HepG2 (cell line): ENCODE measurements at regions not wholly inside any gene's neighbourhood (a gene's known extent, or its start where the extent isn't known, plus 50 kb on each side); places are given as distances from the start of the nearest gene placed in this dataset.
A peak's percentile ranks its signal among the peaks of the same experiment; 100 is the strongest.

Experiments
- ATAC-seq: fragments of 200-7000 bp; cut with Tn5 transposase; 3 replicates; pipeline ENCODE4 v1.9.1; 2020; ENCODE audit warnings: mild to moderate bottlenecking, moderate library complexity
- BruUV-seq: library from RNA; stranded (reverse); fragments of 400-500 nt; replicated peaks from 2 replicates; lab custom pipeline; 2021; lab: Mats Ljungman, UMichigan
- CTCF ChIA-PET: fragments of 300-600 bp; formaldehyde crosslinking; extraction: SDS; loops from one replicate; lab custom pipeline; 2021; ENCODE audit warnings: low total read pairs, inconsistent platforms, low intra/inter-chr PET ratio; lab: Yijun Ruan, JAX
- POLR2A ChIA-PET: fragments of 350-600 bp; sonication (Branson Sonifier 250); formaldehyde crosslinking; loops from one replicate; lab custom pipeline; 2020; ENCODE audit warnings: antibody characterized with exemption, inconsistent platforms; lab: Yijun Ruan, JAX
- DNase-seq: peaks from one replicate; pipeline ENCODE4 v3.0.0-alpha.2; 2015; ENCODE audit warnings: low spot score
- FAIRE-seq: peaks from 3 replicates; lab custom pipeline; 2011; peaks lifted over from hg19 to GRCh38; lab: Jason Lieb, UNC
- H2AFZ ChIP-seq: one replicate; pipeline ENCODE4 v1.6.1; 2011; ENCODE audit warnings: low read length, inconsistent platforms
- H3K27ac ChIP-seq: fragments of 300-600 bp; 3 replicates; pipeline ENCODE4 v1.8.0; 2011; ENCODE audit warnings: mixed run types, mild to moderate bottlenecking, mixed read lengths, low read length, inconsistent platforms; ENCODE audit not compliant: insufficient read depth; ENCODE audit errors: extremely low read length
- H3K27me3 ChIP-seq, 2 experiments: fragments of 200-600 bp in 1 of 2; 2 replicates in 1 of 2; 3 replicates in 1 of 2; pipeline versions ENCODE4 v1.6.0 to v1.8.0; 2011; ENCODE audit warnings: low read length in 2 of 2, mild to moderate bottlenecking in 2 of 2, moderate library complexity in 2 of 2, inconsistent platforms in 1 of 2; ENCODE audit not compliant: insufficient read depth in 2 of 2, control insufficient read depth in 1 of 2
- H3K36me3 ChIP-seq, 2 experiments: fragments of 200-600 bp in 1 of 2; replicated peaks in 1 of 2; 2 replicates in 1 of 2; 3 replicates in 1 of 2; pipeline versions ENCODE4 v1.5.1 to v1.8.0; 2011; ENCODE audit warnings: low read length in 2 of 2, inconsistent platforms in 1 of 2; ENCODE audit not compliant: insufficient read depth in 2 of 2, control insufficient read depth in 1 of 2
- H3K4me1 ChIP-seq: 2 replicates; pipeline ENCODE4 v1.5.1; 2012; ENCODE audit warnings: low read length, inconsistent platforms; ENCODE audit not compliant: insufficient read depth
- H3K4me2 ChIP-seq: 2 replicates; pipeline ENCODE4 v1.6.0; 2011; ENCODE audit warnings: low read depth, low read length, inconsistent platforms
- H3K4me3 ChIP-seq, 3 experiments: fragments of 200-600 bp in 1 of 3; sonication (generic), shearing (Covaris generic) in 1 of 3; replicated peaks in 1 of 3; 2 replicates each; pipeline ENCODE4 v1.5.1; 2011 to 2016; ENCODE audit warnings: low read length in 3 of 3, inconsistent platforms in 2 of 3, low read depth in 2 of 3, mild to moderate bottlenecking in 2 of 3, control low read depth in 1 of 3, mixed read lengths in 1 of 3; ENCODE audit not compliant: insufficient read depth in 1 of 3
- H3K79me2 ChIP-seq: one replicate; pipeline ENCODE4 v1.6.1; 2011; ENCODE audit warnings: low read length, inconsistent platforms; ENCODE audit not compliant: insufficient read depth
- H3K9ac ChIP-seq: 2 replicates; pipeline ENCODE4 v1.6.0; 2011; ENCODE audit warnings: mild to moderate bottlenecking, low read depth, low read length, inconsistent platforms; ENCODE audit not compliant: insufficient read depth
- H3K9me3 ChIP-seq: 2 replicates; pipeline ENCODE4 v1.5.1; 2012; ENCODE audit warnings: mild to moderate bottlenecking, low read length
- H4K20me1 ChIP-seq: 2 replicates; pipeline ENCODE4 v1.6.0; 2011; ENCODE audit warnings: inconsistent platforms, mild to moderate bottlenecking, low read length, moderate library complexity; ENCODE audit not compliant: insufficient read depth
- ARHGAP35 ChIP-seq: sonication (generic); formaldehyde crosslinking; IDR thresholded peaks from 2 replicates; pipeline ENCODE4 v1.9.0; 2022; ENCODE audit warnings: mild to moderate bottlenecking, inconsistent platforms, moderate library complexity, missing genetic modification reagents, borderline replicate concordance
- ATF7 ChIP-seq, 2 experiments: fragments of 450-650 bp in 1 of 2; sonication (generic) in 1 of 2; formaldehyde crosslinking in 1 of 2; IDR thresholded peaks; 2 replicates each; pipeline versions ENCODE4 v1.4.0 to v1.6.1; 2016 to 2020; ENCODE audit warnings: antibody characterized with exemption in 1 of 2, mild to moderate bottlenecking in 1 of 2, missing genetic modification reagents in 1 of 2
- ZMYM3 ChIP-seq: sonication (generic); formaldehyde crosslinking; IDR thresholded peaks from 2 replicates; pipeline ENCODE4 v1.5.1; 2020; ENCODE audit warnings: mild to moderate bottlenecking, missing genetic modification reagents
- ZNF614 ChIP-seq: IDR thresholded peaks from 2 replicates; pipeline ENCODE4 v1.6.1; 2018; ENCODE audit warnings: missing biosample characterization, missing genetic modification reagents, inconsistent platforms, borderline replicate concordance
- ZNF781 ChIP-seq: sonication (generic); formaldehyde crosslinking; IDR thresholded peaks from 2 replicates; pipeline ENCODE4 v1.5.1; 2020; ENCODE audit warnings: borderline replicate concordance, mild to moderate bottlenecking, missing genetic modification reagents; ENCODE audit errors: not compliant biosample characterization
- WGBS: methylation state at CpG from one replicate; pipeline ENCODE4 v1.1.6; 2017; ENCODE audit warnings: low lambda C conversion rate; 5-methylcytosine and 5-hydroxymethylcytosine counted together
- in situ Hi-C: cut with HindIII; loops from 2 replicates; pipeline ENCODE4 v1.10.0; 2017; ENCODE audit warnings: low pct_unique_long_range_greater_than_20kb; ENCODE audit not compliant: extremely low pct_ligation_motif_present
- intact Hi-C: fragments of 100-400 bp; cut with micrococcal nuclease; formaldehyde crosslinking; loops from one replicate; pipeline ENCODE4 v1.10.0; 2022; ENCODE audit not compliant: unreplicated experiment

- TF ChIP-seq ZNF781 (CRISPR knock-in tag) (no peak), ARHGAP35 (CRISPR knock-in tag) (no peak), ZNF614 (CRISPR knock-in tag) (no peak)
These were observed 156.3 kb downstream of the EMX2 start (continued) for GRCh38 chr10:117698809-117699208.

- DNase-seq, result no peak
- ChIA-PET POLR2A (no interaction called here), CTCF (no interaction called here)
- Histone ChIP-seq H4K20me1 (no peaks in the 10 kb centered on the region), H3K36me3 (no peaks in the 10 kb centered on the region), H3K4me3 (no peak overlapping the region)
- in situ Hi-C loops, result no loop called here
- TF ChIP-seq ATF7 (IDR thresholded peaks at IDR 0.05), result peak; percentile 70
- TF ChIP-seq ATF7 (CRISPR knock-in tag; IDR thresholded peaks at IDR 0.05), result no peak
- no peak for TF ChIP-seq ZMYM3 (CRISPR knock-in tag)
- TF ChIP-seq, all 625 proteins: peak for 1
- Histone ChIP-seq H3K27ac (no peak overlapping the region), H3K9me3 (no peaks in the 10 kb centered on the region), H3K4me1 (no peaks in the 10 kb centered on the region), H3K79me2 (no peaks in the 10 kb centered on the region), H3K4me2 (no peak overlapping the region), H2AFZ (no peak overlapping the region), H3K27me3 (peaks cover 0 to 1% of the 10 kb centered on the region in 2 experiments; a peak in 1 of 5 replicates), H3K9ac (no peak overlapping the region)
- FAIRE-seq (no peak), ATAC-seq (no peak)
- no TSS peak for BruUV-seq
- intact Hi-C loops, result no loop called here
- 68% methylated on average over 5 of the region's 7 CpGs for WGBS
These were observed 157.0 kb downstream of the EMX2 start for GRCh38 chr10:117699436-117700075.
